Lung microvascular endothelial cell (primary cell): ENCODE measurements at regions not wholly inside any gene's neighbourhood (a gene's known extent, or its start where the extent isn't known, plus 50 kb on each side); places are given as distances from the start of the nearest gene placed in this dataset.
A peak's percentile ranks its signal among the peaks of the same experiment; 100 is the strongest.

Source experiments
- DNase-seq, 2 donors: peaks; one replicate each; pipeline versions ENCODE4 v3.0.0 to v3.0.0-alpha.2; 2010; ENCODE audit warnings: low read depth in 2 of 2

DNA sequence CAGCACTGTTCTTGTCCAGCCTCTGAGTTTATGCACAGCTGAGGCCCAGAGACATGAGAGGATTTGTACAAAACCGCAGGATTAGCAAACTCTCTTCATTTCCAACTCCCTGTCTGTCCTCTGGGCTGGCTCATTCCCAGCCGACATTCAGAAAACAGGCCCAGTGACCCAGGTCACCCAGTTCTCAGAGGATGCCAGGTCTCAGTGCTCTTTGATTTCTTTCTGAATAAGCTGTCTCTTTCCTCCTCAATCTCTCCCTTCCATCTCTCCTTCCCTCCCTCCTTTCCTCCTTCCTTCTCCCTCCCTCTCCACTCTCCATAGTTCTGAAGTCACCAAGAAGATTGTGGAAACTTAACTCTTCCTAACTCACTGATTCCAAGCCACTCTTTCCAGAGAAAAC, 372.7 kb upstream of the SULF2 start:
- DNase-seq: no peak

- DNase-seq: no peak
These were observed 371.8 kb upstream of the SULF2 start for GRCh38 chr20:48156951-48157700.

DNA sequence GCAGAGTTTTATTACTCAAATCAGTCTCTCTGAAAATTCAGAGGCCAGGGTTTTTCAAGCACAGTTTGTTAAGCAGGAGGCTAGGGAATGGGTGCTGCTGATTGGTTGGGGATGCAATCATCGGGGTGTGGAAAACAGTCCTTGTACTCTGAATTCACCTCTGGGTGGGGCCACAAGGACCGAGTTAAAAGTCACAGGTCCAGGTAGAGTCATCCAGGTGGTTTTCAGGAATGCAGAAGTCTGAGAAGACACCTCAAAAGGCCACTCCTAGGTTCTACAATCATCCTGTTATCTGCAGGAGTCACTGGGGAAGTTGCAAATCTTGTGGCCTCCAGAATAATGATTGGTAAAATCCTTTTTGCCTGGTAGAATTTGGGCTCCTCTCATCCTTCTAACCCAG, 371.2 kb upstream of the SULF2 start:
- no peak for DNase-seq

DNA sequence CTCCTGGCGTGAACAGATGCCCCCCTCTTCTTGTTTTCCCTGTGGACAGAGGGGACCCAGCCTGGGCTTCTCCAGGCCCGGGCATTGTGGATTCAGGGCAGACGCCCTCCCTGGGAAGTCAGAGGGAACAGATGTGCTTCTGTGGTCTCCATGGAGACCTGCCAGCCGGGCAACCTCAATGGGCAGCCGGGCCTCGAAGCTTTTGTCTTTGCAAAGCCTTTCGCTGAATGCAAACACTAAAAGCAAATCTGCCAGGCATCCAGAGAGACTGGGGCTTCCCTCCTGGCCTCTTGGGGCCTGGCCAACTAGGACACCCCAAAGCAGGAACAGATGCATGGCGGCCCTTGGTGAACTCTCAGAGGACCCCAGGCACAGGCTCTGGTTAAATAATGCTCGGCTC, 370.0 kb upstream of the SULF2 start:
- DNase-seq: no peak

- DNase-seq: no peak
These were observed 368.9 kb upstream of the SULF2 start for GRCh38 chr20:48154040-48154765.

DNA sequence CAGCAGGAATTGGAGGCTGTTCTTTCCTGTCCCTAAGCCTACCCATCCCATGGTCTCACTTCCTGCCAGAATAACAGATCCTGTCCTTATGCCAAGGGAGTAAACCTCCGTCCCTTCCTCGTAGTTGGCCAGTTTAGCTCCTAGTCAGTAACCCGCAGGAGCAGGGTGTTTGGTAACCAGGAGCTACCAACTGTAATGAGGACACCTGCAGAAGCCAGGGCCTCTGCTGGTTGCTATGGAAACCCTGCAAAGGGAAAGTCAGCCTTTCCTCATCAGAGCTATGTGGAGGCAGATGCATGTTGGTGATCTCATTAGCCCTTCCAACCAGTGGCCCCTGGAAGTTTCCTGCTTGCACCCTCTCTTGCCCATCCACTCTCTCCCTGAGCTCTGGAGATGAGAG, 368.2 kb upstream of the SULF2 start:
- DNase-seq: peak; percentile 12 to 17

GRCh38 chr20:48153103-48153502, 367.8 kb upstream of the SULF2 start:
- no peak for DNase-seq

- DNase-seq: no peak
These were observed 365.3 kb upstream of the SULF2 start for GRCh38 chr20:48150568-48150967.

- DNase-seq: no peak
These were observed 364.6 kb upstream of the SULF2 start for GRCh38 chr20:48149902-48150301.

DNA sequence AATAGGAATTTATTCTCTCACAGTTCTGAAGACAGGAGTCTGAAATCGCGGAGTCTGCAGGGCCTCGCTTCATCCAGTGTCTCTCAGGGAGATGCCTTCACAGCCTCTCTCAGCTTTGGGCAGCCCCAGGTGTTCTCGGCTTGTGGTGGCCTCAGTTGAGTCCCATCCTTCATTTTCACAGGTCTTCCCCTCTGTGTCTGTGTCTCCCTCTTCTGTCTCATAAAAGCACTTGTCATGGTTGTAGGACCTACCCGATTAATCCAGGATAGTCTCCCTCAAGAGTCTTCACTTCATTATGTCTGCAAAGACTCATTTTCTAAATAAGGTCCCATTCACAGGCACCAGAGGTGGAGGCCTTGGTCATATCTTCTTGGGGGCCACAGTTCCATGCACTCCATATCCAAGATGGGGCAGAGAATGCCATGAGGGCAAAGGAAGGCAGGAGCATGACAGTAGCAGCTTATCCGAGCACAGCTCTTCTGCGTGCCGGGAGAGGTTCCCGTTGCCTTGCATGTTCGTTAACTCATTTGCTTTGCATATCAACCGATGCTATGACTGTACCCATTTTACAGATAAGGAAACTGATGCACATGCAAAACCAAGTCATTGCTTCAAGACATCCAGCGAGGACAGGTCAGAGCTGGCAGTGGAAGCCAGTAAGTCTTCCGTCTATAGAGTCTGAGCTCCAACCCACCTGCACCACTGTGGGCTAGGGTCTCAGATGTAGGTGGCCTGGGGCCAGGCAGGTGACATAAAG, 363.8 kb upstream of the SULF2 start:
- DNase-seq: peak in 1 of 2 donors; percentile 5

DNA sequence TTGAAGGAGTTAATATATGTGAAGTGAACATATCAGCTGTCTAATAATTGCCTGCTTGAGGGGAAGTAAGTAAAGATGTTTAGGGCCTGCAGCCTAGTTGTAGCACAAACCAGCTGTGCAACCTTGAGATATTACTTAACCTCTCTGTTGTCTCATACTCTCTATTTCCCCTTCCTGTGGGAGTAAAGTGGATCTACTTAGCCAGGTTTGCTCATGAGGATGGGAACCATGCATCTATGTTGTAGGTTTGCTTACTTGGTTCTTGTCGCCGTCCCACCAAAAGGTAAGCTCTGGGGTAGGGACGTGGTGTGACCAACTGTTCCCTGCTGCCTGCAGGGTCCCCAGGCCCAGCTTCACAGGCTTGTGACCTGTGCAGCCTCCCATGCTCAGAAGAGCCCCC, 362.7 kb upstream of the SULF2 start:
- DNase-seq: no peak

DNA sequence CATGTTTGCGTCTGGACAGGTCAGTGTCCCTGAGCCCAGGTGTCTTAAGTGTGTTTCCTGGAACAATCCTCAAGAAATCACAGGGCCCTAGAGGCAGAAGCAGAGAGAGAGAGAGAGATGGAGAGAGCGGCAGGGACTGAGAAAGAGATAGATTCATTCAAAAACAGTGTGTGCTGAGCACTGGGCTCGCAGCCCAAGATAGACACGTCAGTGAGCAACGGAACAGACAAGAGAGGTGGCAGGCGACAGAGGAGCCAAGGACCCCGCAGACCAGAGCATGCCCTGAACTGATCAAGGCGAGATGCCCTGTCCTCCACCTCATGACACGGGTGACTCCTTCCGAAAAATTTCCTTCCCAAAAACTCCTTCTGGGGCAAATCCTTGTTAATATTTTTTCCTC, 362.0 kb upstream of the SULF2 start:
- DNase-seq: no peak

DNA sequence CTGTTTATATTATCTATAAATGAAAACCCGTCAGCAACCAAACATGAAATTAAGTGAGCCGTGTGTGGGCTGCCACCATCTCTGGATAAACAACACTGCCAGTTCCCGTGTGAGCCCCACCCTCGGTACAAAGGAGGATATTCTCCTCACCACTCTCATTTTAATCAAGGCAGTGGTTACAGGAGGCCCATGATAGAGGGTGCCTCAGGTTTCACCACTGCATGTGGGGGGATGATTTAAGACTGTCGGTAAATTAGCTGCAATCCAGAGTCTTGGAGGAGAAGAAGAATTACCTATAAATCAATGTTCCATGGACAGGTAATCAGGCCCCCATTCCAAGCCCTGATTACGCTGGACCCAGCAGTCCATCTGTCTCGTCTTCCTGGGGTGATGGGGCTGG, 361.6 kb upstream of the SULF2 start:
- DNase-seq: no peak

DNA sequence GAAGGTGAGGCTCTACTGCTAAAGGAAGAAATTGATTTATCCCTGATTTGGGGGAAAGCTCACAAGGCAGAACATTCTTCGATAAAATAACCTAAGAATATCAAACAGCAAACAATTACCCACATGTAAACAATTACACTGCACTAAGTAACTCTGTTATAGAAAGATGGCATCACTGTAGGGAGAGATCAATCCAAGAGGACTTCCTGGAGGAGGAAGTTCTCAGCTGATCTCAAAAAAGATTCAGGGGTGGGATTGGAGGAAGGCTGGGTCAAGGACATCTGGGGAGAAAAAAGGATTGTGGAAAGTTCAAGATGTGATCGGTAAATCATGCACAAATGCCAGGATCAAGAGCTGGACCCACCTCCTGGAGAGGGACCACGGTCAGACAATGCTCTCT, 361.0 kb upstream of the SULF2 start:
- no peak for DNase-seq

GRCh38 chr20:48143435-48144081, 358.3 kb upstream of the SULF2 start:
- DNase-seq: no peak

GRCh38 chr20:48142516-48142773, 357.2 kb upstream of the SULF2 start:
- DNase-seq: no peak

- DNase-seq: no peak
These were observed 356.6 kb upstream of the SULF2 start for GRCh38 chr20:48141660-48142515.

- DNase-seq: no peak
These were observed 354.2 kb upstream of the SULF2 start for GRCh38 chr20:48139262-48140041.

- DNase-seq: no peak
These were observed 347.6 kb upstream of the SULF2 start for GRCh38 chr20:48132834-48133233.

- DNase-seq: no peak
These were observed 346.3 kb upstream of the SULF2 start for GRCh38 chr20:48131581-48131980.
